ENCODE measurements at regions not wholly inside any gene's neighbourhood (a gene's known extent, or its start where the extent isn't known, plus 50 kb on each side); places are given as distances from the start of the nearest gene placed in this dataset.

DNA sequence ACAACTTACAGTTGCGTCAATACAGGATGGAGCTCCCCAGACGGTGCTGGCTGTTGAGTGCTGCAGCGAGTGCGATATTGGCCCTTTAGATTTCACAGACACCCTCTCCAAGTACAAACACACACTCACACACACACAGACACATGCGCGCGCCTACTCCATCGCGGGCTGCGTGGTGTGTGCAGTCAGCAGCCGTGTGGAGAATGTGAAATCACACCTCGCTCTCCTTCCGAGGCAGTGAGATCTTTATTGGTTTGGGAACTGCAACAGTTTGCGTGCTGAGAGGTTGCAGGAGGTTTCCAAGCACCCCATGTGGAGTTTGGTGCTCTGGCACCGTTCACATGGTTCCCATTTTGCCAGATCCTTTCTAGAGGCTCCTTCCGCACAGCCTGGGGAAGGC, 372.2 kb downstream of the RRAGC start:
- TF ChIP-seq CTCF (IDR thresholded peaks at IDR 0.05) (no peak), POLR2A (IDR thresholded peaks at IDR 0.05) (no peak)
